GM12865 (cell line): ENCODE measurements at regions not wholly inside any gene's neighbourhood (a gene's known extent, or its start where the extent isn't known, plus 50 kb on each side); places are given as distances from the start of the nearest gene placed in this dataset.

Experiments used
- DNase-seq: peaks from one replicate; pipeline ENCODE4 v3.0.0; 2010; ENCODE audit warnings: low read depth
- H3K4me3 ChIP-seq: 2 replicates; pipeline ENCODE4 v1.5.1; 2011; ENCODE audit warnings: mild to moderate bottlenecking, low read depth, low read length, control low read depth
- CTCF ChIP-seq: IDR thresholded peaks from 2 replicates; pipeline ENCODE4 v1.5.1; 2011; ENCODE audit warnings: low read length, control low read depth, low read depth, inconsistent platforms; ENCODE audit not compliant: insufficient read depth; ENCODE audit errors: missing control alignments

GRCh38 chr5:56522169-56522568 is 289.0 kb upstream of the ANKRD55 start:
- no peak for DNase-seq
- no peak for TF ChIP-seq CTCF
- no peak overlapping the region for H3K4me3 ChIP-seq

GRCh38 chr5:56520986-56521730 is 288.0 kb upstream of the ANKRD55 start:
- no peak for TF ChIP-seq CTCF
- no peak for DNase-seq
- no peak overlapping the region for H3K4me3 ChIP-seq

GRCh38 chr5:56518820-56519219 is 285.7 kb upstream of the ANKRD55 start:
- TF ChIP-seq CTCF: no peak
- DNase-seq: no peak
- H3K4me3 ChIP-seq: no peak overlapping the region

- TF ChIP-seq CTCF: no peak
- DNase-seq: peak; percentile 6
- no peak overlapping the region for H3K4me3 ChIP-seq
These were observed 283.9 kb upstream of the ANKRD55 start for GRCh38 chr5:56517011-56517416.

GRCh38 chr5:56516441-56516840 is 283.3 kb upstream of the ANKRD55 start:
- no peak overlapping the region for H3K4me3 ChIP-seq
- TF ChIP-seq CTCF: no peak
- no peak for DNase-seq

GRCh38 chr5:56516035-56516434 is 282.9 kb upstream of the ANKRD55 start:
- DNase-seq: no peak
- no peak for TF ChIP-seq CTCF
- H3K4me3 ChIP-seq: no peak overlapping the region

- no peak for TF ChIP-seq CTCF
- no peak for DNase-seq
- H3K4me3 ChIP-seq: no peak overlapping the region
These were observed 281.9 kb upstream of the ANKRD55 start for GRCh38 chr5:56515011-56515410.
